T-helper 2 cell (primary cell): ENCODE measurements at regions not wholly inside any gene's neighbourhood (a gene's known extent, or its start where the extent isn't known, plus 50 kb on each side); places are given as distances from the start of the nearest gene placed in this dataset.

Experiments
- DNase-seq, 5 experiments: peaks; one replicate each; pipeline versions ENCODE4 v3.0.0 to v3.0.0-alpha.2; 2012 to 2022

DNA sequence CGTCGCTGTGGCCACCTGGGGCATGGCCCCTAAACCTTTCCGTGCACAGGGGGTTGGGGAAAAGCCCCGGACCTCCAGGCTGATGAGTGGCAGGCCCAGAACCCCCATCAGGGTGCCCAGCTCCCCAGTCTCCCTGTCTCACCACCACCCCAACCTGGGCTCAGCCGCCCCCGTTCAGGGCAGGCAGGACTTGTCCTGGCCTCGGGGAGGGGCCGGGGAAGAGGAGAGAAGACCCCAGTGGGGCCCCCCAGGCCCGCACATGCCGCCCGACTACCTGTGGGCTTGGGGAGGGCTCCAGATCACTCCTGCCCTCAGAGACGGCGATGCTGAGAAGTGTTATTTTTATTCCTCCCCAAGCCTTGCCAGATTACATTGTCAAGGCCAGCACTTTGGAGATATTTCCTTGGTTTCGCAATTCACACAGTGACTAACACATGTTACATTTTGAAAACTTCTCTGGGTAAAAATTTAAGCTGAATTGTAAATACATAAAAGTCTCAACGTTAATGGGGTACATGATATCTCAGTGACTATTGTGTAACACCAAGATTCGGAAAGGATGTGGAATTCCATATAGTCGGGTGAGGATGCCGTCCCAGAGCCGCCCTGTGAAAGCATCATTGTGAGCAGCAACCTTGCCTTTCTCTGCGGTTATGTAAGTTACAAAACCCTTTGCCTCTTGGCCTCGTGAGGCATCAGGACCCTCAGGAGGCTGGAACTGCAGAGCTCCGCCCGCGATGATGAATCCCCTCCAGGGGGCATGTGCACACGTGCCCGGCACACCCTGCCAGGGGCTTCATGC lies 85.6 kb upstream of the DIO3 start:
- no peak for DNase-seq

DNA sequence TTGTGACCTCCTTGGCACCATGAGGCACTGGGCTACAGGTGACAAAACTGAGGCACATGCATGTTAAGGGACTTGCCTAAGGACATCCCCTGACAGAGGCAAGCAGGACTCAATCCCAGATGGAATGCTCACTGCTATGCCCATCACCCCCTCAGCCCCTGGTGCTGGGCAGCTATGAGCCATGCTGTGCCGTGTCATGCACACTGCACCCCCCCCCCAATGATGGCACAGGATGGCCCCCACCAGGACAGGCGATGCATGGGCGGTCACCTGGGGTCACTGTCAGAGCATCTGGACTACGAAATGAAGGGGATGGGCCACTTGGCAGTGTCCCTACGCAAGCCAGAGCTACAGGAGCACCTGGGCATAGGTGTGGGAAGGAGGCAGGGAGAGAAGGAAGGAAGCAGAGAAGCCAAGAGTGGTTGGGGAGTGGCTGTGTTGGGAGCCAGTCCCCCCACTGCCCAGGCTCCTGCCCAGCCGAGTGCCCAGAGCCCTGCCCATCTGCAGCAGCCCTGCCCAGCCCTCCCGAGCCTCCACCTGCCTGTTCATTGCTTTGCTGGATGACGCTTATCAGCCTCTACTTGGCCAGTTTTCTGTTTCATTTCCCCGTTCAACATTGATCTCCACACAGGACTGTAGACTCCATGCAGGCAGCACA lies 84.9 kb upstream of the DIO3 start:
- DNase-seq, result no peak

DNA sequence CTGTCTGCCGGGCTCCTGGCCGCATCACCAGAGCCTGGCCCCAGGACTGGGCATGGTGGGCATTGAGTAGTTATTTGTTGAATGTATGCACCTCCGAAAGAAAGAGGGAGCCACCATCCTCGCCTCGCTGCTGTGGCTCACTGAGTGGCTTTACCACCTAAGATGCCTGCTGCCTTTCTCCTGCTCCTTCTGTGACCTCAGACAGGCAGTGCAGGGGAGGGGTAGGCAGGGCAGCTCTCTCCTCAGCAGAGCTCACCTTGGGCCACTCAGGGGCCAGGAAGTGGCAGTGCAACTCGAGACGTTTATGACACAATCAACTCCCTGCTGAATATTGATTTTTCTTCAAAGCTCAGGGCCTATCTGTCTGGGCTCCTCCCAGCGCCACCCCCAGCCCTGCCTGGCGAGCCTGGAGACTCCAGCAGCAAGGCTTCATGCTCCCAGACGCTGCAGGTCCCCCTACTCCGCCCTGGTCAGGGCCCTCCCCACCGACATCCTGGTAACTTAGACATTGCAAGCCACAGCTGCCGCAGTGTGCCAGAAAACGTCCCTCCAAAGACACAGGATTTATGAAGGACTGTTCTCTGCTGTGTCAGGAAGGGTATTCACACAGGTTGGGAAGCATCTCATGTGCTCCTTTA lies 84.3 kb upstream of the DIO3 start:
- no peak for DNase-seq

DNA sequence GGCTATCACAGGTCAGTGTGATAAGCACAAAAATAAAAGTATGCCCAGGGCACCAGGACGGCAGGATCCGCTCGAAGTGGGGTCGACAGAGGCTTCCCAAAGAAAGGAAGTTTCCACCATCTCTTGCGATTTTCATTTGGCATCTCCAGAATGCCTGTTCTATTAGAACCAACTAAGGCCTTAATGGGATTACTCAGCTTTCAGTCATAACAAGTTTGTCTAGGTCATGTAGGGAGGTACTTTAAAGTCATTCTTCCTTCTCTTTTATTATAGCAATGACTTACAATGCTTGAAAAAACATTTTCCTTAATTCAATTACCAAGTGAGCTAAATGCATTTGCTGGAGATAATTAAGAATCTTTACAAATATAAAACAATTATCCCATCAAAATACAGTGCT lies 83.6 kb upstream of the DIO3 start:
- DNase-seq, result no peak

DNA sequence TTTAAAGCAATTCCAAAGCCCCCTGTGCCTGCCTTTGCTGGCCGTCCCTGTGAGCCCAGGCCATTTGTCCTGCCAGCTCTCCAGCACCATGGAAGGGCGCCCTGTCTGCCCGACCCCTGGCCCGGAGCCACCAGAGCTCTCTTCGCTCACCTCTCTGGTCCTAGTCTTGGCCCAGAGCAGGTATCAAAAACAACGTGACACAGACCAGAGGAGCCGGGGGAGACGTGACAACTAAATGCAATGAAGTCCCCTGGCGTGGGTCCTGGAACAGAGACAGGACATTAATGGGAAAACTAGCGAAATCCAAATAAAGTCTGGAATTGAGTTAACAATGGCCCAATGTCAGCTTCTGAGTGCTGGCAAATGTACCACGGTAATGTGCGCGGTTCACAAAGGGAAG lies 83.2 kb upstream of the DIO3 start:
- DNase-seq, result no peak

DNA sequence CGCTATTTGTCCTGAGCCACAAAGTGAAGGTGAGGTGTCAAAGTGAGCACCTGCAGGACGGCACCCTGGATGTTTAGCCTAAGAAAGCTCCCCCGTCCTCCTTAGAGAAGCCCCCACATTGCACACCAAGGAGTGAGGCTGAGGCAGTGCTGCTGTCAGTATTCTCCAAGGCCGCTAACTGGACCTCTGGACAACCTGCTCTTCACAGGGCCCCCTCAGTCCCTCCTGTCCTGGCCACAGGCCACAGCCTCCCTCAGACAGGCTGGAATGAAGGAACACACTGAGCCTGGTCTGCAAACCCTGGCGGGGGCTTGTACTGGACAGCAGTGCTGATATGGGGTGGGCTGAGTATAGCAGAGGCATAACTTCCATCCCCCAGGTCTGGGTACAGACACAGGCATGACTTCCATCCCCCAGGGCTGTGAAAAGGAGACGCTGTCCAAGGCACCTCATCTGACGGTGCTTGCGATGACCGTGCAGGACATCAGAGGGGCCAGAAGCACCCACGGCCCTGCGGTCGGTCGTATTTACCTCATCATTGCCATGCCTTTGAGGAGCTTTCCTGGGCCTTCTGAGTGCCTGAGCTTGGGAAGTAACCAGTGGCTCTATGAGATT lies 82.4 kb upstream of the DIO3 start:
- no peak for DNase-seq

DNA sequence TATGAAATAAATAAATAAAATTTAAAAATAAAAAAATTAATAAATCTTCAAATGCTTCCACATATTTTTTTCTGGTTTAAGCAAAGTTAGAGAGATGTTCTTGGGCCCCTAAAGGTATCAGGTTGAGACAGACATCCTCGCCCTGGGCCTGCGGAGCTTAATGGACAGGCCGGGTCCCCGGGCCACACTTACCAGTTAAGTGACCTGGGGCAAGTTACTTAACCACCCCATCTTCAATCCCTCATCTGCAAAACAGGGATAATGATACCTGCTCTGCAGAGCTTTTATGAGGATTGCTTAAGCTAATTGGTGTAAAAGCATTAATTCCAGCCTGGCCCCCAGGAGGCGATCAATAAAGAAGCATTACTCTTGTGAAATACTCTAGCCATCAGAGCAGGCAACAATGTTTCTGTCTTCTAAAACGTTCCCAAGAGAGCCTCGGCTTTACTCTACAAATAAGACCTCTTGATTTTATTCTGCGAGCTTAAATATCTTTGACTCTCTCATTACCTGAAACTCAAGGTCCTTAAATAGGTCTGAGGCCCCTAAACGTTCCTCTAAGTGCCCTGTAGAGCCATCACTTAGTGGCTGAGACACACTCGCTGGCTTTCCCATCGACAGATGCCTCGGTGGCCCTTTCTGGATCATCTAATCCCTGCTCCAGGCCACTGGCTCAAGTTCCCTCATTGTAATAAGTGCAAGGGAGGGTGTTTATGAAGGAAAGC lies 81.1 kb upstream of the DIO3 start:
- DNase-seq, result no peak

DNA sequence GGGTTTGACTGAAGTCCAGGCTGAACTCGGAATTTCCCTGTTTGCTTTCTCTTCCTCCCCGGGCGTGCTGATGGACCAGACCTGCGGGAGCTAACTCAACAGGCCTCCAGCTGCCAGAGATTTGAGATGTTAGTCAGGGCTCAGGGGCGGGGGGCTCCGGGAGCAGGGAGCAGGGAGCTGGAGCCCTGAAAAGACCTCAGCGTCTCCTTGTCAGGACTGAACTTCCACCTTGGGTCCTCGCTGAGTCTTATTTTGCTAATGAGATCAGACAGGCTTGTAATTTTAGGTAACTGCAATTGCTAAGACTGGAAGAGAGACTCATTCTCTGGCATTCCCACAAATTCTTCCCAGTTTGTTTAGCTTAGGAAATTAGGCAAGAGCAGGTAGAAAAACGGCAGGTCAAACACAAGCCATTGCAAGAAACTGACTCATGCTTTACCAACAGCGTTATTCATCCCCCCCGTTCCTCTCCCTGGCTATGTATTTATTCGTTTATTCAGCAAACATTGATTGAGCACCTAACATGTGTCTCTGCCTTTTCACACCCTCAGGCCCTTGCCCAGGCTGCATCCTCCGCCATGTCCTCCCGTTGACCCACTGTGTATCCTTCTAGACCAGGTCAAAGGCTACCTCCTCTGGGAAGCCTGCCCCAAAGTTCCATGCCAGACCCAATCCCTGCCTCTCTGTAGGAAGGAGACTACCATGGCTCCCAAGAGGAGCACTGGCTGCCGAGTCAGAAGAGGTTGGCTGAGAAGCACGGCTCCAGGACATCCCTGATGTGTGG lies 80.4 kb upstream of the DIO3 start:
- no peak for DNase-seq

DNA sequence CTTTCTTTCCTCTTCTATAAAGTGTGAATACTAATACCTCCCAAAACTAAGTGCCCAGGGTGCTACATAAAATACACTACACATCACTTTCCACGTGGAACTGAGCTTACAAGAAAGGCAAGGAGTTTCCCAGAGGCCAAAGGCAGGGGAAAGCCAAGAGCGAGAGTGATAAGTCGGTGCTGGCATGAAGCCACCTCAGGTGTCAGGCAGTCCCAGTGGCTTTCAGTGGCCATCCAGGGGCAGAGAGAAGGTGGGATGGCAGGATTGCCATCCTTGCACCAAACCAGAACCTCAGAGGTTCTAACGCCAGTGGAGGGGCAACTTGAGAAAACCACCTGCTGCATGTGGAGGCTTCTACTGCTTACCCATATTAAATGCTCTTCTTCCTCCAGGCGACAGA lies 79.7 kb upstream of the DIO3 start:
- DNase-seq, result no peak

DNA sequence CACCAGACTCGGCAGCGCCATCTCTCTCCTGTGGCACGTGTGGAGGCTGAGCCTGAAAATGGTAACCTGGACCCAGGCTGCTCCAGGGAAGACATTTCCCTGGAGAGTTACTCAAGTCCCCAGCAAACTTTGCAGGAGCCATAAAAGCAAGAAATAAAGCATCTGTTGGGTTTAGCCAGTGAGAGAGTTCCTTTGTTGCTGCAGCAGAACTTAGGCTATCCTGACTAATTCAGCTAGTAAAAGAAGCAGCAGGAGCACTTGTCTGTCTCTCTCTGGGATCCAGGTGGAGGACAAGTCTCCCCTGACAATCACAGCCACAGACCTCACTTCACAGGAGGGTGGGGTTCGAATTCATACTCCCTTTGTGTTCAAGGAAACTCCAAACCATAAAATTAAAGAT lies 79.2 kb upstream of the DIO3 start:
- no peak for DNase-seq

DNA sequence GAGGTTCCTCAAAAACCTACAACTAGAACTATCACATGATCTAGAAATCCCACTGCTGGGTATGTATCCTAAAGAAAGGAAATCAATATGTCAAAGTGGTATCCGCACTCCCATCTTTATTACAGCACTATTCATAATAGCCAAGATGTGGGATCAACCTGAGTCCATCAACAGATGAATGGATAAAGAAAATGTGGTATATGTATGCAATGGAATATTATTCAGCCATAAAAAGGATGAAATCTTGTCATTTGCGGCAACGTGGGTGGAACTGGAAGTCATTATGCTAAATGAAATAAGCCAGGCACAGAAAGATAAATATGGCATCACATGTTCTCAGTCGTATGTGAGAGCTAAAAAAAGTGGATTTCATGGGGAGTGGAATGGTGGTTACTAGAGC lies 77.5 kb upstream of the DIO3 start:
- DNase-seq, result no peak

DNA sequence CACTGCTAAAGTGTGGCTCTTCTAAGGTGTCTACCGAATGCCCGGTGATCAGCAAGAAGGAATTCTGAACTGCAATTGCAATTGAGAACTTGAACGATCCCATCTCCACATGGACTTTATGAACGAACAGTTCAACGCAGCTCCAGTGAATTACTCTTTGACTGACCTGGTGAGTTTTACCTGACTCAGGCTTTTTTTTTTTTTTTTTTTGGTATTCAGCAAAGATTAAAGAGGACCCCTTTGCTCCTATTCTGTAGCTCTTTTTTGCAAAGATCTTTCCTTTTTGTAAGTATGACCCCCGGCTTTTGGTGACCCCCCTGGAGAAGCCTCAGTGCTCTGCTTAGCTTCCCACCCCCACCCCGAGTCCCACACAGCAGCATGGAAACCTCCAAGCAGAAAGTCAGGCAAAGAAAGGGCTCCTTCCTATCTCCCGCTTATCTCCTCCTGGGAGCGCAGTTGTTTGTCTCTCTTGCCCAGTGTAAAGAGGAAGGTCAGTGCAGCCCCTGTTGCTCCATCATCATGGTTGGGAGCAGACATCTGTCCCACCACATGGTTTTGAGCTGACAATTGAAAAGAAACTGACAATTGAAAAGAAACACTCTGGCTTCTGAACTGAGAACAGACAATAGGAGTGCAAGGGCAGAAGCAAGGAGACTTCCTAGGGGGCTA lies 72.1 kb upstream of the DIO3 start:
- no peak for DNase-seq

DNA sequence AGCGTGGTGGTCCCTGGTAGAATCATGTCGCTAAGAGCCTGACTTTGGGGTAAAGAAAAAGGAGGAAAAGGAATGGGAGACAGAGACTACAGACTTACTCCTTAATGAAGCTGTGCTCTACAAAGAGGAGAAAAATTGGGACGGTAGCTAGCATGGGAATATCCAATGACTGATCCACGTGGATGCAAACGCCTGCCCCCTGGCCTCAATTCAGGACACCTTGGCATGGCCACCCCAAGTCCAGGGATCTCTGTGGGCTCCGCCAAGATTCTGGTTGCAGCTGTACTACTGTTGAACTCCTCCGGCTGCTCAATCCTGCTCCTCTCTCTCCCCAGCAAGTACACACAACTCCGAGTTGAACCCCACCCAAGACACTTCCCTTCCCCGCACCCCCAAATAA lies 70.5 kb upstream of the DIO3 start:
- DNase-seq, result no peak

DNA sequence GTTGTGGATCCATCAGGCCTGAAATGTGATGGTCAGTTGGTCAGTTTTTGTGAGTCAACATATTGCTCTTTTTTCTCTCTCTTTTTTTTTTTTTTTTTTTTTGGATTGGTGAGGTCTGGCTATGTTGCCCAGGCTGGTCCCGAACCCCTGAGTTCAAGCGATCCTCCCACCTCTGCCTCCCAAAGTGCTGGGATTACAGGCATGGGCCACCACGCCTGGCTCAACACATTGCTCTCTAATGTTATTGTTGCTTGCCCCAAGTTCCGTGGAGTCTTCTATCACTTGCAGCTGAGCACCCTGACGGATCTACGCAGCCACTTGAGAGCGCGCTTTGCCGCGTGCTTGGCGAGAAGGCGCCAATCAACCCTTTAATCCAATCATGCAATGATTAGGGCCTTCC lies 69.5 kb upstream of the DIO3 start:
- no peak for DNase-seq

DNA sequence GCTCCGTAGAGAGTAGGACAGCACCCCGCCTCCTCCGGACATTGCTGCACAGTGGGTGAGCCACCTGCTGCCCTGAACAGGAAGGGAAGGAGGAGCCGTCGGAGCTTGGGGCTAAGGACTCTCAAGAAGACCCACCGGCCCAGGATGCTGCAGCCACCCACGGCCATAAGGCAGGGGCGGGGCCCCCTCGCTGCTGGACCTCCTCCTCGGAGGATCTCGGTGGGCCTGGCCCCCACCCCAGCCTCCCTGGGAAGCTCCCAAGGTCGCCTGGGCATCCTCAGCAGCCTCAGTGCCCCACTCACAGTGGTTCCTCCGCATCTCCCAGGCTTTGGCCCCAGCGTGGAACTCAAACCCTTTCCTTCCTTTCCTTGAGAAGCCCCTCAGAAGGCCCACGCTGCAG lies 68.6 kb upstream of the DIO3 start:
- DNase-seq, result no peak

DNA sequence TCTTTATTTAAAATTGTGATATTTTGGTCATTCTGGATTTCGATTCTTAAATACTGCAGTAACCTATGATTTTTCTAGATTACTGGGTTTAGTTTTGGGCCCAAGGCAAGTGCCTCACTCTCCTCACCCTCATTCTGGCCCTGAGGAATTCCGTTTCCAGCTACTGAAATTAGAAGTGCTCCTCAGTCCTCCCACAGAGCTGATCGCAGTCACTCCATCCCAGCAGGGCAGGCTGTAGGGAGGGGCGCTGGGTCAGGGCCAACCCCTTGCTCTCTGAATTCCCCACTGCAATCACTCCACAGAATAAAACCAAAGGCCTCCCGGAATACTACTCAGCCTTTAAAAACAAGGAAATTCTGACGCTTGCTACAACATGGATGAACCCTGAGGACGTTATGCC lies 66.5 kb upstream of the DIO3 start:
- DNase-seq, result no peak

DNA sequence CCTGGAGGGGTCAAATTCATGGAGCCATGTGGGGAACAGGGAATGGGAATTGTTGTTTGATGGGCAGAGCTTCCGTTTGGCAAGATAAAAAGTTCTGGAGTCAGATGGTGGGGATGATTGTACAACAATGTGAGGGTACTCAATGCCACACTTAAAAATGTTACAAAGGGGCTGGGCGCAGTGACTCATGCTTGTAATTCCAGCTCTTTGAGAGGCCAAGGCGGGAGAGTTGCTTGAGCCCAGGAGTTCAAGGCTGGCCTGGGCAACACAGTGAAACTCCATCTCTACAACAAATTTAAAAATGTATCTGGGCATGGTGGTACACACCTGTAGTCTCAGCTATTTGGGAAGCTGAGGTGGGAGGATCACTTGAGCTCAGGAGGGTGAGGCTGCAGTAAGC lies 66.0 kb upstream of the DIO3 start:
- no peak for DNase-seq

DNA sequence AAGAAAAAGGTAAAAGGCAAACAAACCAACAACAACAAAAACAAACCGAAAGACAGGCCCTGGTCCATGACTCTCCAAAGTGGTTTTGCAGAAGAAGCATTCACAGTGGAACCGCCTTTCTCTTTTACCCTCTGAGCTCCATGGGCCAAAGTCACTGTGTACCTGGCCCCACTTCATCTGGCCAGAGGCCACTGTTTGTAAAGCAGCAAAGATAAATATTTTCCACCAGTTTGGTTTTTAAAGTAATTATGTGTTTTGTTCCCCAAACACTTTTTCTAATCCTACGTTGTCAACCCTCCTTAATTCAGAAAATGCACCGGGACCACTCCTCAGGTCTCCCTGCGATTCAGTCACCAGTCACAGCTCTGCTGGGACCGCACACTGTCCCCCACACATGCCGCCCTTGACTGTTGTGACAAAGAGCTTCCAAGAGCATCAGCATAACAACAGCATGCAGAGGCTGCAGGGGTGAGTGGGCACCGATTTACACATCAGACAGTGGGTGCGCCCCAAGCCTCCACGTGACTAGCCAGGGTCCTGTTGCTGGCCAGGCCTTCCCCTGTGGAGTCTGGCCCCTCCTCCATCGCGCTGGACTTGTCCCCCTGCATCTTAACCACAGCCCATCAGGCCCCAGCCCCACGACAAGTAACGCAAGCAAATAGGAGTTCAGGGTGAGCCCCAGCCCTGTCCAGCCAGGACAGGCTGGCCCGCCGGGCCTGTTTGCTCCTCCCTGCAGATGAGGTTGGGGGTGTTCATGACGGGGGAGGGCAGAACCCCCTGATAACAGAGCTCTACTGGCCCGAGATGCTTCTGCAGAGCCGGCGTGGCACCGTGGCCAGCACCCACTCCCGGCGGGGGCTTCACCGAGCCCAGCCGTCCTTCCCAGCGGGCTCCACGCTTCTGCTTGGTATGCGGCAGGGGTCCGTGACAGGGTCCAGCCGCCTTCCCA lies 65.2 kb upstream of the DIO3 start:
- no peak for DNase-seq

DNA sequence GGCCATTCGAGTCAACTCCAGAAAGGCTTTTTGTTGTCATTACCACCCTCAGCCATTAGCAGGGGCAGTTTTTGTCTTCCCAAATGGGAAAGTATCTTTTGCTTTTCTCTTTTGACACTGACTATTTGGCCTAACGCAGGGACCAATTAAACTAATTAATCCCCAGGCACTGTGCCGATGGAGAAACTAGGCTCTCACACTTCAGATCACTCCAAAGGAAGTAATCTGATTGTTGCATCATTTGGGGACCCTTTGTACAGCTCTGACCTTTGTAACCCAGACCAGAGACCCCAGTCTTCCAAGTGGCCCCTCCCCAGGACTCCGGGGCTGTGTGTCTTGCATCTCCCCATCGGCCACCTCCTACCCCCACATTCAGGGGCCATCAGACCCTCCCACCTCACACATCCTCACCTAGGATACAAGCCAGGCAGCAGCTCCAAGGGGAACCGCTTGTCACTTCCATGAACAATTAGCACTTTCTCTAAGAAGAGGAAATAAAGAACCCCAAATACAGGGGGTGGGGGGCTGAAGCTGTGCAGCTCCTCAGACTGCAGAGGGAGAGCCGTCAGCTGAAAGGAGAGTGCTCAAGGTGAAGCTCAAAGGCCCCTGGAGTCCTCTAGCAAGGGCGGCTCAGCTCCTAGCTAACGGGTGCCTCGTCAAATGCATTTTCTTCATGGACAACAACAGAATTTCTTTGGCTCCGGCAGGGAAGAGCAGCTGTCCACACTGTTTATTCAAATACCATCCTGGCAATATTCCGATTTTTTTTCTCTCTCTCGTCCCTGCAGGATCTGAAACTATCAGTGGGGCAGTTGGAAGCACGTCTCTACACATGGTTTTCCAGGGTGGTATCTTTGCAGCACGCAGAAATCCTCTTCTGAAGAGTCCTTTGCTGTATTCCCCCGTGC lies 64.3 kb upstream of the DIO3 start:
- no peak for DNase-seq
